Nucleus accumbens (tissue), 56 donors: ENCODE measurements at regions not wholly inside any gene's neighbourhood (a gene's known extent, or its start where the extent isn't known, plus 50 kb on each side); places are given as distances from the start of the nearest gene placed in this dataset.

Experiments
- DNase-seq, 56 donors: peaks; one replicate each; lab custom pipeline; 2025; lab: John Stamatoyannopoulos, UW

- no peak for DNase-seq
Observed at GRCh38 chr5:96053063-96053735, 91.5 kb upstream of the ELL2 start.

GRCh38 chr5:96052374-96052773, 90.7 kb upstream of the ELL2 start:
- DNase-seq: no peak

- no peak for DNase-seq
Observed at GRCh38 chr5:96051401-96051830, 89.8 kb upstream of the ELL2 start.

GRCh38 chr5:96050273-96050880, 88.7 kb upstream of the ELL2 start:
- no peak for DNase-seq

GRCh38 chr5:96049398-96050272, 88.0 kb upstream of the ELL2 start:
- DNase-seq: no peak

DNA sequence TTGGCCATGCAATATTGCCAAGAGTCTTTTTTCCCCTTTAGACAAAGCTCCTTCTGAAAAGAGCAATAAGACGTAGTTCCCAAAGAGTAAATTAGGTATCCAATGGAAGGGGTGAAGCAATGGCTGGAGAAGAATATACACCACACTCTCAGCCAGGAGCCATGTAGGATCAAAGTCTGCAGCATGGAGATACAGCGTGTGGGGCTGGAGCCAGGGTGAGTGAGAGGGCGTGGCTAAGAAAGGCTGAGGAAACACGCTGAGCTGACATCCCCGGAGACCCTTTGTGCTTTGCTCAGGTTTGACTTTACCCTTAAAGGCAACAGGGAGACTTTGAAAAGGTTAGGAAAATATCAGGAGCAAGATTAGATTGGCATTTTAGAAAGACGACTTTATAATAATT, 87.1 kb upstream of the ELL2 start:
- no peak for DNase-seq

DNA sequence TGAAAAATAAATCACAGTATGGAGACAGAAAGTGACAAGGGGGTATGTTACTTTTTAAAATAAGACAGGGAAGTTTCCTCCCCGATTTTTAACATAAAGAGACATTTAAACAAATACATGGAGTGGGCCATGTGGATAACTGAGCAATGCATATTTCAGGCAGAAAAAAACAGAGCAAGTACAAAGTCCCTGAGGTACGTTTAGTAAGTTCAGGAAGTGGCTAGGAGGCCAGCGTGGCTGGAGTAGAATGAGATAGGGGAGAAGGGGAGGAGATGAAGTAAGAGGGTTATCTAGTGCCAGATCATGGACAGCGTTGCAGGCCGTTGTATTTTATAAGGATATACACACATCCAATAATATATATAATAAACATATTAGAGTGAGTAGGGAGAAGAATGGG, 84.2 kb upstream of the ELL2 start:
- DNase-seq: no peak

DNA sequence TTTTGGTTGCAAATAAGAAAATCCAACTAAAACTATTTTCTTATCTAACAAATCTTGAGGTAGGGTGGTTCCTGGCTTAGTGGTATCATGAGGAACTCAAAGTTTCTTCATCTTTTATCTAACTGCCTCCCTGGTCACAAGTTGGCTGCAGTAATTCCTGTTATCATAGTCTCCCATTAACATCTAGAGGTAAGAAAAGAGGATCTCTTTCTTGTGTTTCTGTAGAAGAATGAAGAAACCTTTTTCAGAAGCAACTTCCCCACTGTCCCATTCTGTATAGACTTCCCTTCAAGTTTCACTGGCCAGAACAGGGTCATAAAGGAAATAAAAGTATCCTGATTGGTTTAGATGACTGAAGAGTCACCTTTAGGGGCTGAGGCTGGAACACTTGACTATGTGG, 81.8 kb upstream of the ELL2 start:
- DNase-seq: no peak

DNA sequence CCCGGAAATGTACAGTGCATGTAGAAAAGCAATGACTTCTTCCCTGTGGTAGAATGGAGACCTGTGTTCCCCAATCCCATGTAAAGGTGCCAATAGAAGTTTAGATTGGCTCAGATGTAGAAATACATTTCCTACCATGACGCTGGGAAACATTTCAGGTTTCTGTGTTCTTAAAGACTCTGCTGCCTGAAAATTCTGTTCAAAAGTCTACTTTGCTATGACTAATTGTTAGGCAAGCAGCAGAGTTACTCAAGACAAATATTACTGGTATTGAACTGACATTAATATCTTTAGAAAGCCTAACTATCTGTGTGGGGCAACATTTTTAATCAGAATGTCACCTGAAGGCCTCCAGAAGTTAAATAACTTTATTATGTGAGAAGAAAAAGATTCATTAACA, 75.5 kb upstream of the ELL2 start:
- no peak for DNase-seq

DNA sequence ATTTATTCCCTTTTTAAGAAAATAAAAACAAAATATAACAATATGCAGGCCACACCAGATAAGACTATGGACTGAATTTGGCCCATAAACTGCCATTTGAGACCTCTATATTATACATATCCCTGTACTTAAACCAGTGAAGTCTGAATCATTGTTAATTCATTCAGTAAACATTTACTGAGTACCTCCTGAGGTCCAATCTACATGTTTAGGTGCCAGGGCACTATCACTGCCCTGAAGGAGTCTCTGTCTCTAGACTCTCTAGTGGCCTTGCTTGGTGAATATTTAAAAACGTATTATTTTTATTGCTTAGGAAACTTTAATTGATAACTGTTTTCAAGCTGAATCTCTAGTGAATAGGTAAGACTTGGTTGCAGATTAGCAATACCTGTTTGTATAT, 74.7 kb upstream of the ELL2 start:
- DNase-seq: no peak

DNA sequence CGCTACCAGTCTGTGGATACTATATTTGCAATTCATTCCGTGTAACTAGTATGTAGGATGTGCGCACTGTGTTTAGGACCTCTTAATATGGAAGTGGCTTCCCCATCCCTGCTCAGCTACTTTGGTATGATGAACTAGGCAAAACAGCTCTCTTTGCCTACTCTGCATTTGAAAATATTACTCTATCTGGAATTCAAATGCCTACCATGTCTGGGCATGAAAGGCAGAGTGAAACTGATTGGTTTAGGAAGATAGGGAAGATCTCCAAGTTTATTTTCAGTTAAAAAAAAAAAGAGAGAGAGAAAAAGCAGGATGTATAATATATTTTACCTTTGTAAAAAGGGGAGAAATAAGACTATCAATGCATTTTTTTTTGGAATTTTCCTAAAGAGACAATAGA, 74.1 kb upstream of the ELL2 start:
- DNase-seq: no peak

DNA sequence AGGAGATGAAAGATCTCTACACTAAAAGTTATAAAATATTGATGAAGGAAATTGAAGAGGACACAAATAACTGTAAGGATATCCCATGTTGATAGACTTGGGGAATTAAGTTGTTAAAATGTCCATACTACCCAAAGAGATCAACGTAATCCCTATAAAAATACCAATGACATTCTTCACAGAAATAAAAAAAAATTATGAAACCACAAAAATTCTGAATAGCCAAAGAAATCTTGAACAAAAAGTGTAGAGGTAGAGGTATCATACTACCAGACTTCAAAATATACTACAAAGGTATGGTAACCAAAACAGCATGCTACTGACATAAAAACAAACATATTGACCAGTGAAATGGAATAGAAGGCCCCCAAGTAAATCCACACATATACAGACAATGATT, 71.5 kb upstream of the ELL2 start:
- DNase-seq: no peak

DNA sequence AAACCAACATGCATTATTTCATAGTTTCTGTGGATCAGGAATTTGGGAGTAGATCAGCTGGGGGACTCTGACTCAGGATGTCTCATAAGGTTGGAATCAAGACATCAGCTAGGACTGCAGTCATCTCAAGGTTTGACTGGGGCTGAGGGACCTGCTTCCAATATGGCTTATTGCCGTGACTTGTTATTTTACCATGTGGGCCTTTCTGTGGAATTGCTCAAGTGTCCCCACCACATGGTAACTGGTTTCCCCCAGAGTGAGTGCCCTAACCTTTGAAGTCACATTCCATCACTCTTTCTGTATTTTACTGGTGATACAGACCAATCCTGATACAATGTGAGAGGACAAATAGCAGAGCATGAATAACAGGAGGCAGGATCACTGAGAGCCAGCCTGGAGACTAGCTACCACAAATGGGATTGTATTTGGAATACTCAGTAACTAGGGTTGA, 70.2 kb upstream of the ELL2 start:
- no peak for DNase-seq

- no peak for DNase-seq
Observed at GRCh38 chr5:96031180-96031579, 69.5 kb upstream of the ELL2 start.

GRCh38 chr5:96026406-96027041, 64.9 kb upstream of the ELL2 start:
- DNase-seq: no peak

DNA sequence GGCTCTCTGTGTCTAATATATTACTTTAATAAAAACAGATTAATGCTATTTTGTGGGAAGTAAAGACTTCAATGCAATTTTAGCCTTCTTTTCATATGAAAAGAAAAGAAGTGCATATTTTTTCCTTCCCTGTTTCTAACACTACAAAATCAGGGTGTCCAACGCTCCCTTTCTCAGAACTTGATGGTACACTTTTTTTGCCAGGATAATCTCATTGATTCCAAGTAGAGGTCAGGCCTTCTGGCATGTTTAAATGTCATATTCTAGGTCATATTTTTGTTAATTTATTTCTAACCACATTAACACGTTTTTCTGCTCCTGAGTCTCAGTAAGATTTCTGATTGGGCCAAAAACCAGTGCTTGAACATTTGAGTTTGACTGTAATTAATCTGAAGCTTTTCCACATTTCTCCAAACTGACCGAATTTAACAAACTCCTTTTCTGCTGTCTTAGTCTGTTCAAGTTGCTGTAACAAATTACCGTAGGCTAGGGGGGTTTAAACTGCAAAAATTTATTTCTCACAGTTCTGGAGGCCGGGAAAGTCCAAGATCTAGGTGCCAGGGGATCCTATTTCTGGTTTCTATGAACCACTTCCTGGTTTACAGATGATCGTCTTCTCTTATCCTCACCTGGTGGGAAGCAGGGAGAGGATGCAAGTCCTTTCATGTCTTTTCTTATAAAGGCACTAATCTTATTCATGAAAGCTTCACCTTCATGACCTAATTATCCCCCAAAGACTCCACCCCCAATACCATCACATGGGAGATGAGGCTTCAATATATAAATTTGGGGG, 63.2 kb upstream of the ELL2 start:
- no peak for DNase-seq

GRCh38 chr5:96023518-96023917, 61.9 kb upstream of the ELL2 start:
- DNase-seq: no peak

- no peak for DNase-seq
Observed at GRCh38 chr5:96022971-96023370, 61.3 kb upstream of the ELL2 start.

DNA sequence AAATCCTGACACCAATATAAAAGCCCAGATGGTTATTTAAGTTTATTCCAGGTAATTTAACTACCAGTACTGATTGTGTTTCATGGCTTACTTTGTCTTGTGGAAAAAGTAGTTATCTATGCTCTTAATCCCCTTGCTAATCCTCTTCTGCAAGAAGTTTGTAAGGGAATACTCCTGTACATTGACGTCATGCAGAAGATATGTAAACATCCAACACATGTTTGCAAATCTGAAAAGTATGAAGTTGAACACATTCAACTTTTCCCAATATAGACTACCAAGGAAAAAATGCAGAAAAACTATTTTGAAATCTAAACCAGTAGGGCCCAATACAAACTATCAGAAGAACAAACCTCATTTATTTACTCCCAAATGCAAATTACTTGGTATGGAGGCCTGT, 56.3 kb upstream of the ELL2 start:
- no peak for DNase-seq

DNA sequence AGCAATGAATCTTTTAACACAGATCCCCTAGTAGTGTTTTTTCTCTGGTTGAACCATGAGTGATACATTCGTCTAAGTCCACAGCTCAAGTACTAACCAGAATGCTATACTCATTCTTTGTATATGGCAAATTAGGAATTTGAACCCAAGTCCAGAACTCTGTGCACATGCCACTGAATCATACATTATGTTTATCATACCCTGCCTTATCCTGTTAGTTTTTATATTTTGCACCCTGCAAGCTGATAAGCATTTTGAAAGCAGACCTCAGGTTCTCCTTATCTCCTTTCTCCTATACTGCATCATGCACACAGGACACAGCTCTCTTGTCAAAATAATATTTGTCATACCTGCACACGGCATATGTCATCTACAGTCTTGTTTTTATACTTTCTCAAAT, 54.6 kb upstream of the ELL2 start:
- no peak for DNase-seq
